ENCODE measurements at regions not wholly inside any gene's neighbourhood (a gene's known extent, or its start where the extent isn't known, plus 50 kb on each side); places are given as distances from the start of the nearest gene placed in this dataset.

DNA sequence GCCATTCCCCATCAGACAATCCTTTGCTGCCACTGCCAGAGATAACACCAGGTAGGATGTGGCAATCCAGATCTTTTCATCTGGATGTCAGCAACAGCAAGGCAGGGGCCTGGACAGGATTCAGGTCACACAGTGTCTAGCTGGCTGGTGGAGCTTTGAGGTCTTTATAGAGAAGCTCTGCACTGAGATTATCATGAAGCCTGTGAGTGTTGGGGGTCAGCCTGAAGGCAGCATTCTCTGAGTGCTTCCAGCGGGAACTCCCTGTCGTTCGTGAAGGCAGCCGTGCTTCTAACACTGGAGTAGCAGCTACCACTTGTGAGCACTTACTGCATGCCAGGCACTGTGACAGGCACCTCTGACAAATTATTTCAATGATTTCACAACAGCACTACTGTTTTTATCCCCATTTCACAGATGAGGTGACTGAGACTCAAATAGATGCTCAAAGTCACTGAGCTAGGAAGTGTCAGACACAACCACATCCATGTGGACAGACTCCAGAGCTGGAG lies 85.7 kb downstream of the SEMA4F start:
- H3K36me3 ChIP-seq (ENCODE audit: control insufficient read depth, insufficient read depth, low read length) = no peaks in the 10 kb centered on the region
- TF ChIP-seq, protein P1, sequence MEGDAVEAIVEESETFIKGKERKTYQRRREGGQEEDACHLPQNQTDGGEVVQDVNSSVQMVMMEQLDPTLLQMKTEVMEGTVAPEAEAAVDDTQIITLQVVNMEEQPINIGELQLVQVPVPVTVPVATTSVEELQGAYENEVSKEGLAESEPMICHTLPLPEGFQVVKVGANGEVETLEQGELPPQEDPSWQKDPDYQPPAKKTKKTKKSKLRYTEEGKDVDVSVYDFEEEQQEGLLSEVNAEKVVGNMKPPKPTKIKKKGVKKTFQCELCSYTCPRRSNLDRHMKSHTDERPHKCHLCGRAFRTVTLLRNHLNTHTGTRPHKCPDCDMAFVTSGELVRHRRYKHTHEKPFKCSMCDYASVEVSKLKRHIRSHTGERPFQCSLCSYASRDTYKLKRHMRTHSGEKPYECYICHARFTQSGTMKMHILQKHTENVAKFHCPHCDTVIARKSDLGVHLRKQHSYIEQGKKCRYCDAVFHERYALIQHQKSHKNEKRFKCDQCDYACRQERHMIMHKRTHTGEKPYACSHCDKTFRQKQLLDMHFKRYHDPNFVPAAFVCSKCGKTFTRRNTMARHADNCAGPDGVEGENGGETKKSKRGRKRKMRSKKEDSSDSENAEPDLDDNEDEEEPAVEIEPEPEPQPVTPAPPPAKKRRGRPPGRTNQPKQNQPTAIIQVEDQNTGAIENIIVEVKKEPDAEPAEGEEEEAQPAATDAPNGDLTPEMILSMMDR (IDR thresholded peaks at IDR 0.05; ENCODE audit: insufficient read depth, low read depth, low read length) = no peak
- ChIA-PET POLR2A (no interaction called here), CTCF (interaction anchor here (1.2 to 3.5 kb wide), 5 partner anchors 10 to 137 kb away, joined by 3 to 21 read pairs (median 4); no protein-coding TSS in a partner anchor)
- no peaks in the 10 kb centered on the region for H3K27me3 ChIP-seq (ENCODE audit: control insufficient read depth, insufficient read depth, low read length)
- no peak for DNase-seq (ENCODE audit: low read depth)
- H3K4me3 ChIP-seq (ENCODE audit: low read depth, low read length) = no peak overlapping the region

DNA sequence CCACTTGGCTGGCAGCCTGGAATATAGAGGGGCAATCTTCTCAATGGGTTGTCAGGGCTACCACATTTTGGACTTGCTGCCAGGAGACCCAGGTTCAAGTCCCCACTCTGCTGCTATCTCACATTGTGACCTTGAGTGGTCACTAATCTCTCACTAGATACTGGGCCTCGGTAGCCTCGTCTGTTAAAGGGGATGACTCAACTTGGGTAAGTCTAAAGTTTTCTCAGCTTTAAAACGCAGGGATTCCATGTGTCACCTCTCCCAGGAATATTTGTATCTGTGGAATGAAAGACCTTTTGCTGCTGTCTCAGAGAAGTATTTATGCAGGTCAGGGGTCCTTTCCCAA lies 86.3 kb downstream of the SEMA4F start:
- Histone ChIP-seq H3K27me3 (ENCODE audit: control insufficient read depth, insufficient read depth, low read length) (no peaks in the 10 kb centered on the region), H3K4me3 (ENCODE audit: low read depth, low read length) (no peak overlapping the region), H3K36me3 (ENCODE audit: control insufficient read depth, insufficient read depth, low read length) (no peaks in the 10 kb centered on the region)
- ChIA-PET POLR2A (no interaction called here), CTCF (interaction anchor here (0.7 to 3.5 kb wide), 8 partner anchors 11 to 154 kb away, joined by 3 to 21 read pairs (median 4); no protein-coding TSS in a partner anchor)
- DNase-seq (ENCODE audit: low read depth) = no peak
- TF ChIP-seq, protein P1 (IDR thresholded peaks at IDR 0.05; ENCODE audit: insufficient read depth, low read depth, low read length) = no peak

DNA sequence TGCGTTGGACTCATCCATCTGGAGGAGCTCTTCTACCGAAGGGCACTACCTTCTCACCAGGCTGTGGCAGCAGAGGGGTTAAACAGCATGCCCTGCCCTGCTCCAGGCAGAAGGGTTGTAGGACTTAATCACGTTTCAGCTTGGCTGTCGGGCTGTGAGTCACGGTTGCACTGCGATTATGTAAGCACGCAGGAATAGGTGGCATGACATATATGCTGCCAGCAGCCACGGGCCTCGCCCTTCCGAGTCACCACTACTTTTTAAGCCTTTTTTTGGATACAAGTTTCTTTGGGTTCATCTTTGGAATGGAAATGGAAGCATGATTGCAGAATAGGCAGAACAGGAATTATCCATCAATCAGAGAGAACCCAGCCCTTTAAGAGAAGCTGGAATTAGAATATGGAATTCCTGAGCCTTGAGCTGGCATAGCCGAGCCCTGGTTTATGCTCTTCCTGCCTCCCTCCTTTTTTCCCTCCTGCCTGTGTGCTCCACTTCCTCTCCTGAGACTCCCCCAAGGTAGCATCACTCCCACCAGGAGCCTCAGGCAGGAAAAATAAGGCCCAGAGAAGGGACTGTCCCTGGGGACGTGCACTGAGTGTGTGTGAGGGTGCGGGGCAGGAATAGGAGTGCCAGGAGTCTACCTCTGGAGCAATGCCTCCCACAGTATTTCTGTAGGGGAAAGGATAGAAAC lies 86.8 kb downstream of the SEMA4F start:
- no peaks in the 10 kb centered on the region for H3K36me3 ChIP-seq (ENCODE audit: control insufficient read depth, insufficient read depth, low read length)
- H3K4me3 ChIP-seq (ENCODE audit: low read depth, low read length) = no peak overlapping the region
- peak; percentile 95 for DNase-seq (ENCODE audit: low read depth)
- H3K27me3 ChIP-seq (ENCODE audit: control insufficient read depth, insufficient read depth, low read length) = no peaks in the 10 kb centered on the region
- TF ChIP-seq, protein P1 (IDR thresholded peaks at IDR 0.05; ENCODE audit: insufficient read depth, low read depth, low read length) = 0 out of 2 replicates have a peak, but pooled peaks have one; percentile 3
- ChIA-PET POLR2A (interaction anchor here (1.0 kb wide), 1 partner anchor 27 kb away, joined by 3 read pairs; no protein-coding TSS in a partner anchor), CTCF (interaction anchor here (0.7 to 3.5 kb wide), 11 partner anchors 9 to 153 kb away, joined by 3 to 21 read pairs (median 4); no protein-coding TSS in a partner anchor)

DNA sequence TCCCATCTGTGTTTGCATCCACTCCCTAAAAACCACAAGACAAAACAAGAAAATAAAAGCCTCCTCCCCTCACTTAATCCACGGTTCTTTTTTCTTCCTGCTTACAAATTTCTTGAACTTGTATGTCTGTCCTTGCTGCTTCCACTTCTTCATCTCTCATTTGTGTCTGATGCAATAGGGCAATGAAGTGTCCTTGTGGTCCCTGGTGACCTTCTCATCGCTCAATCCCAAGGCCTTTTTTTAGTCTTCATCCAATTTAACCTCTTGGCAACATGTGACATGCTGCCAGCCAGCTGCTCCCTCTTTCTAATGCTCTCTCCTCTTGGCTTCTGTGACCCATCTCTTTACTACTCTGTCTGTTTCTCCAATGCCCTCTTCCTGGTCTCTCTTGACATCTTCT lies 87.6 kb downstream of the SEMA4F start:
- ChIA-PET POLR2A (interaction anchor here (0.6 to 1.0 kb wide), 2 partner anchors 27 to 553 kb away, joined by 3 to 14 read pairs; no protein-coding TSS in a partner anchor), CTCF (interaction anchor here (1.0 to 3.5 kb wide), 4 partner anchors 8 to 135 kb away, joined by 3 to 21 read pairs (median 7); no protein-coding TSS in a partner anchor)
- no peaks in the 10 kb centered on the region for H3K27me3 ChIP-seq (ENCODE audit: control insufficient read depth, insufficient read depth, low read length)
- TF ChIP-seq, protein P1 (IDR thresholded peaks at IDR 0.05; ENCODE audit: insufficient read depth, low read depth, low read length) = no peak
- H3K4me3 ChIP-seq (ENCODE audit: low read depth, low read length) = no peak overlapping the region
- no peak for DNase-seq (ENCODE audit: low read depth)
- no peaks in the 10 kb centered on the region for H3K36me3 ChIP-seq (ENCODE audit: control insufficient read depth, insufficient read depth, low read length)

DNA sequence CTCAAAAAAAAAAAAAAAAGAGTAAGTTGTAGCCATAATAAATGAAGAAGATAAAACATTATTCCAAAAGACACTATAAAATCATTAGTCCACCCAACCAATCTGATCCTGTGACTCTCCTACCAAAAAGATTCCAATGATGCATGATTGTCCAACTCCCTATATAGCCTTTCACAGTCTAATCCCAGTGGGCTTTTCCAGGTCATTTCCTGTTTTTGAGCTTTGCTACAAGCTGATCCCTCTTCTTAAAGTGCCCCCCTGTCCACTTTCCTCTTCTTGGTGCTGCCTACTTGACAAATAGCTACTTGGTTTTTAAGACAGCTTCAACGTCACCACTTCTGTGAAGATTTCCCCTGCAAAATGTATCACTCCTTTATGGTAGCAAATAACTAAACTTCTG lies 88.4 kb downstream of the SEMA4F start:
- Histone ChIP-seq H3K27me3 (ENCODE audit: control insufficient read depth, insufficient read depth, low read length) (no peaks in the 10 kb centered on the region), H3K36me3 (ENCODE audit: control insufficient read depth, insufficient read depth, low read length) (no peaks in the 10 kb centered on the region), H3K4me3 (ENCODE audit: low read depth, low read length) (no peak overlapping the region)
- DNase-seq (ENCODE audit: low read depth) = no peak
- TF ChIP-seq, protein P1 (IDR thresholded peaks at IDR 0.05; ENCODE audit: insufficient read depth, low read depth, low read length) = no peak
- ChIA-PET POLR2A (interaction anchor here (0.6 to 0.8 kb wide), 2 partner anchors 26 to 554 kb away, joined by 4 to 14 read pairs; no protein-coding TSS in a partner anchor), CTCF (interaction anchor here (1.0 to 1.1 kb wide), 3 partner anchors 12 to 94 kb away, joined by 3 to 7 read pairs (median 5); no protein-coding TSS in a partner anchor)

Data from BJ (cell line).